ENCODE measurements at regions not wholly inside any gene's neighbourhood (a gene's known extent, or its start where the extent isn't known, plus 50 kb on each side); places are given as distances from the start of the nearest gene placed in this dataset.

GRCh38 chr13:55229906-55230569 lies 1910.7 kb upstream of the PRR20A start:
- DNase-seq = no peak

- no peak for DNase-seq
These were observed 1910.2 kb upstream of the PRR20A start for GRCh38 chr13:55230570-55230908.

- no peak for DNase-seq
These were observed 1906.4 kb upstream of the PRR20A start for GRCh38 chr13:55234311-55234710.

- DNase-seq = no peak
These were observed 1895.6 kb upstream of the PRR20A start for GRCh38 chr13:55245005-55245644.

- DNase-seq = no peak
These were observed 1885.5 kb upstream of the PRR20A start for GRCh38 chr13:55255236-55255635.

GRCh38 chr13:55263045-55263444 lies 1877.7 kb upstream of the PRR20A start:
- no peak for DNase-seq

- DNase-seq = no peak
These were observed 1874.1 kb upstream of the PRR20A start for GRCh38 chr13:55266644-55267043.

- no peak for DNase-seq
These were observed 1842.5 kb upstream of the PRR20A start for GRCh38 chr13:55298201-55298600.

GRCh38 chr13:55302568-55302967 lies 1838.2 kb upstream of the PRR20A start:
- no peak for DNase-seq

GRCh38 chr13:55307909-55308308 lies 1832.8 kb upstream of the PRR20A start:
- DNase-seq = no peak

- DNase-seq = no peak
These were observed 1798.8 kb upstream of the PRR20A start for GRCh38 chr13:55341891-55342290.

GRCh38 chr13:55345224-55345623 lies 1795.5 kb upstream of the PRR20A start:
- DNase-seq = no peak

GRCh38 chr13:55347528-55347927 lies 1793.2 kb upstream of the PRR20A start:
- DNase-seq = no peak

- DNase-seq = no peak
These were observed 1781.7 kb upstream of the PRR20A start for GRCh38 chr13:55359067-55359466.

- no peak for DNase-seq
These were observed 1779.6 kb upstream of the PRR20A start for GRCh38 chr13:55361141-55361540.

GRCh38 chr13:55366676-55367075 lies 1774.0 kb upstream of the PRR20A start:
- no peak for DNase-seq

- no peak for DNase-seq
These were observed 1746.2 kb upstream of the PRR20A start for GRCh38 chr13:55394470-55394869.

- DNase-seq = no peak
These were observed 1737.8 kb upstream of the PRR20A start for GRCh38 chr13:55402870-55403269.

- no peak for DNase-seq
These were observed 1736.7 kb upstream of the PRR20A start for GRCh38 chr13:55403887-55404487.

- no peak for DNase-seq
These were observed 1730.1 kb upstream of the PRR20A start for GRCh38 chr13:55410398-55411330.

- no peak for DNase-seq
These were observed 1722.6 kb upstream of the PRR20A start for GRCh38 chr13:55418095-55418494.

- DNase-seq = no peak
These were observed 1707.9 kb upstream of the PRR20A start for GRCh38 chr13:55432814-55433213.
